A549 (cell line): ENCODE measurements at regions not wholly inside any gene's neighbourhood (a gene's known extent, or its start where the extent isn't known, plus 50 kb on each side); places are given as distances from the start of the nearest gene placed in this dataset.

Source experiments
- ATAC-seq, 2 experiments: fragments of 200-7000 bp in 1 of 2; fragments of >200 bp in 1 of 2; cut with Nextera tagmentation in 1 of 2; cut with Tn5 transposase in 1 of 2; 3 replicates each; pipeline versions ENCODE4 v1.8.0 to v1.9.1; 2018 to 2020; ENCODE audit warnings: mild to moderate bottlenecking in 1 of 2, moderate library complexity in 1 of 2
- CTCF ChIA-PET: fragments of 300-600 bp; sonication (Branson Sonifier 250); formaldehyde crosslinking; extraction: SDS; loops from one replicate; lab custom pipeline; 2021; ENCODE audit warnings: antibody characterized with exemption, inconsistent platforms; lab: Yijun Ruan, JAX
- POLR2A ChIA-PET: fragments of 350-600 bp; formaldehyde crosslinking; extraction: SDS; loops from one replicate; lab custom pipeline; 2021; ENCODE audit warnings: antibody characterized with exemption, inconsistent platforms; lab: Yijun Ruan, JAX
- DNase-seq, 2 experiments: peaks; one replicate each; pipeline versions ENCODE4 v3.0.0 to v3.0.0-alpha.2; 2011 to 2016; ENCODE audit warnings: low read depth in 1 of 2, low spot score in 1 of 2
- FAIRE-seq: peaks from 2 replicates; lab custom pipeline; 2011; peaks lifted over from hg19 to GRCh38; lab: Jason Lieb, UNC
- H3K27ac ChIP-seq, 2 experiments: fragments of >200 bp; sonication (Bioruptor Twin); formaldehyde crosslinking; 3 replicates each; pipeline ENCODE4 v1.5.1; 2016 to 2017
- H3K4me1 ChIP-seq: fragments of >200 bp; sonication (Bioruptor Twin); formaldehyde crosslinking; 3 replicates; pipeline ENCODE4 v1.6.1; 2016
- H3K4me2 ChIP-seq: fragments of >200 bp; sonication (Bioruptor Twin); formaldehyde crosslinking; 3 replicates; pipeline ENCODE4 v1.6.1; 2016
- H3K4me3 ChIP-seq: fragments of >200 bp; sonication (Bioruptor Twin); formaldehyde crosslinking; 3 replicates; pipeline ENCODE4 v1.5.1; 2016
- H3K9me3 ChIP-seq: fragments of >200 bp; sonication (Bioruptor Twin); formaldehyde crosslinking; 3 replicates; pipeline ENCODE4 v1.6.1; 2016
- BHLHE40 ChIP-seq: IDR thresholded peaks from 2 replicates; pipeline ENCODE4 v1.6.1; 2012; ENCODE audit warnings: low read depth, low read length, inconsistent platforms
- CHD4 ChIP-seq: fragments of 200-600 bp; sonication (generic); IDR thresholded peaks from 2 replicates; pipeline ENCODE4 v1.6.1; 2016; ENCODE audit warnings: antibody characterized with exemption, mild to moderate bottlenecking, borderline replicate concordance
- EP300 ChIP-seq, 2 experiments: fragments of >200 bp; sonication (Bioruptor Twin); formaldehyde crosslinking; IDR thresholded peaks; 2 replicates in 1 of 2; 3 replicates in 1 of 2; pipeline ENCODE4 v1.6.1; 2016 to 2017
- ESRRA ChIP-seq: fragments of 150-350 bp; IDR thresholded peaks from 2 replicates; pipeline ENCODE4 v1.6.1; 2014; ENCODE audit warnings: mild to moderate bottlenecking, low read length, borderline replicate concordance
- GATA3 ChIP-seq: IDR thresholded peaks from 2 replicates; pipeline ENCODE4 v1.6.1; 2012; ENCODE audit warnings: borderline replicate concordance
- HDAC2 ChIP-seq: fragments of 200-600 bp; sonication (generic); IDR thresholded peaks from 2 replicates; pipeline ENCODE4 v1.6.1; 2016
- HEYL ChIP-seq: fragments of 250-450 bp; sonication (Bioruptor Pico); IDR thresholded peaks from 2 replicates; pipeline ENCODE4 v1.8.0; 2021; ENCODE audit warnings: mild to moderate bottlenecking, moderate library complexity
- JUN ChIP-seq, 2 experiments: fragments of >200 bp; sonication (Bioruptor Twin); formaldehyde crosslinking; IDR thresholded peaks; 2 replicates in 1 of 2; 3 replicates in 1 of 2; pipeline ENCODE4 v1.6.1; 2016 to 2017
- KDM1A ChIP-seq: fragments of 200-600 bp; sonication (generic); IDR thresholded peaks from 2 replicates; pipeline ENCODE4 v1.6.1; 2016; ENCODE audit warnings: low read depth, mild to moderate bottlenecking
- MAZ ChIP-seq: fragments of 150-350 bp; IDR thresholded peaks from 2 replicates; pipeline ENCODE4 v1.6.1; 2014; ENCODE audit warnings: antibody characterized with exemption, low read depth, low read length, borderline replicate concordance
- NPAS2 ChIP-seq: fragments of 250-450 bp; sonication (Bioruptor Pico); IDR thresholded peaks from 2 replicates; pipeline ENCODE4 v1.8.0; 2022; ENCODE audit warnings: mild to moderate bottlenecking, moderate library complexity, borderline replicate concordance
- NR3C1 ChIP-seq: fragments of >200 bp; sonication (Bioruptor Twin); formaldehyde crosslinking; IDR thresholded peaks from 3 replicates; pipeline ENCODE4 v1.6.1; 2017
- PHF8 ChIP-seq: fragments of 200-600 bp; sonication (generic); IDR thresholded peaks from 2 replicates; pipeline ENCODE4 v1.6.1; 2016; ENCODE audit warnings: low read depth, mild to moderate bottlenecking, antibody characterized with exemption, moderate library complexity, borderline replicate concordance
- POLR2AphosphoS2 ChIP-seq: conservative IDR thresholded peaks from 2 replicates; pipeline ENCODE4 v1.6.1; 2012; ENCODE audit warnings: low read length, improper control_type of control experiment, inconsistent platforms
- RFX5 ChIP-seq: fragments of 450-650 bp; IDR thresholded peaks from 2 replicates; pipeline ENCODE4 v1.7.1; 2014; ENCODE audit warnings: antibody characterized with exemption, mild to moderate bottlenecking, moderate library complexity
- SREBF2 ChIP-seq: fragments of 450-650 bp; IDR thresholded peaks from 2 replicates; pipeline ENCODE4 v1.6.1; 2014; ENCODE audit warnings: mild to moderate bottlenecking, moderate library complexity
- TP53 ChIP-seq: fragments of 250-450 bp; sonication (Bioruptor Pico); IDR thresholded peaks from 2 replicates; pipeline ENCODE4 v1.5.0; 2021; ENCODE audit warnings: mild to moderate bottlenecking, moderate library complexity
- ZC3H11A ChIP-seq: fragments of 450-650 bp; IDR thresholded peaks from 2 replicates; pipeline ENCODE4 v1.6.1; 2014; ENCODE audit warnings: antibody characterized with exemption, mild to moderate bottlenecking
- ZNF302 ChIP-seq: fragments of 250-450 bp; sonication (Bioruptor Pico); IDR thresholded peaks from 2 replicates; pipeline ENCODE4 v1.9.0; 2021; ENCODE audit warnings: inconsistent platforms, mild to moderate bottlenecking, moderate library complexity
- WGBS: methylation state at CpG from one replicate; pipeline ENCODE4 v1.1.6; 2017; ENCODE audit errors: missing lambda C conversion rate; 5-methylcytosine and 5-hydroxymethylcytosine counted together
- TF ChIP-seq, protein P1 (sequence below): fragments of 250-450 bp; sonication (Bioruptor Pico); IDR thresholded peaks from 2 replicates; pipeline ENCODE4 v1.5.0; 2021; ENCODE audit warnings: mild to moderate bottlenecking, moderate library complexity, borderline replicate concordance
- TF ChIP-seq, protein P2 (sequence below): fragments of 200-600 bp; sonication (generic); IDR thresholded peaks from 2 replicates; pipeline ENCODE4 v1.6.1; 2016; ENCODE audit warnings: antibody characterized with exemption, mild to moderate bottlenecking, moderate library complexity
- TF ChIP-seq, protein P3 (sequence below): IDR thresholded peaks from 2 replicates; pipeline ENCODE4 v1.6.1; 2012
- TF ChIP-seq, protein P4 (sequence below): IDR thresholded peaks from 2 replicates; pipeline ENCODE4 v1.6.1; 2012
- TF ChIP-seq, protein P5 (sequence below): fragments of >200 bp; sonication (Bioruptor Twin); formaldehyde crosslinking; IDR thresholded peaks from 2 replicates; pipeline ENCODE4 v1.6.1; 2016
- TF ChIP-seq, protein P6 (sequence below): fragments of 150-350 bp; IDR thresholded peaks from 2 replicates; pipeline ENCODE4 v1.6.1; 2014; ENCODE audit warnings: low read depth, mild to moderate bottlenecking, low read length

DNA sequence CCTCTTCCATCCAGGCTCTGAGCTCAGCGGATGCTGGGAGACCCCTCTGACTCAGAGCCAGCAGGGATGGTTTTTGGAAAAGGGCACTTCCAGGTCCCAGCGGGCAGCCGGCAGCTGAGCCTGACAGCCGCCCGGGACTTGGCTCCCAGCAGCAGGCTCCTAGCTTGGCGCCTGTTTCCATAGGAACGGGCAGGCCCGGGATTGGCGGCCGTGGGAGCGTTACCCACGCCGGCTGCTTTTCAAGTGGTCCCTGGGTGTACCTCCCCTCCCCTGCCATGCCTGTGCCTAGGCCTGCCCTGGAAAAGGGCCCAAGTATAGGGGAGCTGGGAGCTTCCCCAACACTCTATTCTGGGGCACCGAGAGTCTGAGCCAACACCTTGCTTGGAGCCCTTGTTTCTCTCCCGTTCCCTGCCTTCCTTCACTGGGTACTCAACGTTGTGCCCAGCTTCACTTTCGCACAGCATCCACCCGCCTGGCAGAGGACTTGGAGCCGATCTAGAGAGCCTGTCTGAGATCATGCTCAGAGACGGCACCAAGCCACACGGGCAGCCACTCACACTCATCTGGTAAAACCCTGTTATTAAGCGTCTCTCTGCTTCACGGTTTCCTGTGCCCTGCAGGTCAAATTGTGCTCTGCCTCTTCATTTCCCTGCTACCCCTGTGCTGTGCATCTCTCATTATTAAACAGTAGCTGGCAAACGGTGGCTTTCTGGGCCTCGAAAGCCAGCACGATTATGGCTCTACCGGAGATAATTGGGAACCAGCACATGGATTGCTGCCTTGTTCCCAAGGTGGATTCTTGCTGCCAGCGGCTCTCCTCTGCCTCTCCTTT lies 521.5 kb downstream of the BCOR start:
- 79% methylated on average over 18 of the region's 28 CpGs for WGBS
- Histone ChIP-seq H3K4me3 (no peak overlapping the region), H3K27ac (no peak overlapping the region), H3K4me1 (0 out of 3 replicates have a peak, but pooled peaks cover 4% of the 10 kb centered on the region)
- CTCF ChIA-PET: interaction anchor here (1.3 kb wide), 1 partner anchor 10 kb away, joined by 3 read pairs; no protein-coding TSS in a partner anchor
- TF ChIP-seq NR3C1: no peak
- no peak for TF ChIP-seq HEYL (CRISPR knock-in tag)
- no peak for TF ChIP-seq JUN (IDR thresholded peaks at IDR 0.05)
- no peak for TF ChIP-seq SREBF2
- no peak for TF ChIP-seq TP53 (CRISPR knock-in tag)
- no peak for TF ChIP-seq ZC3H11A
- no peak for TF ChIP-seq EP300 (IDR thresholded peaks at IDR 0.05)
- no peak for TF ChIP-seq BHLHE40
- no peak for TF ChIP-seq MAZ
- no peak for TF ChIP-seq CHD4
- TF ChIP-seq, protein P1, sequence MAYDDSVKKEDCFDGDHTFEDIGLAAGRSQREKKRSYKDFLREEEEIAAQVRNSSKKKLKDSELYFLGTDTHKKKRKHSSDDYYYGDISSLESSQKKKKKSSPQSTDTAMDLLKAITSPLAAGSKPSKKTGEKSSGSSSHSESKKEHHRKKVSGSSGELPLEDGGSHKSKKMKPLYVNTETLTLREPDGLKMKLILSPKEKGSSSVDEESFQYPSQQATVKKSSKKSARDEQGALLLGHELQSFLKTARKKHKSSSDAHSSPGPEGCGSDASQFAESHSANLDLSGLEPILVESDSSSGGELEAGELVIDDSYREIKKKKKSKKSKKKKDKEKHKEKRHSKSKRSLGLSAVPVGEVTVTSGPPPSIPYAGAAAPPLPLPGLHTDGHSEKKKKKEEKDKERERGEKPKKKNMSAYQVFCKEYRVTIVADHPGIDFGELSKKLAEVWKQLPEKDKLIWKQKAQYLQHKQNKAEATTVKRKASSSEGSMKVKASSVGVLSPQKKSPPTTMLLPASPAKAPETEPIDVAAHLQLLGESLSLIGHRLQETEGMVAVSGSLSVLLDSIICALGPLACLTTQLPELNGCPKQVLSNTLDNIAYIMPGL: no peak
- TF ChIP-seq, all 56 proteins: peak for 0
- Histone ChIP-seq H3K9me3 (no peaks in the 10 kb centered on the region), H3K4me2 (no peak overlapping the region)
- ATAC-seq: no peak
- POLR2A ChIA-PET: no interaction called here
- FAIRE-seq: no peak
- no peak for DNase-seq

DNA sequence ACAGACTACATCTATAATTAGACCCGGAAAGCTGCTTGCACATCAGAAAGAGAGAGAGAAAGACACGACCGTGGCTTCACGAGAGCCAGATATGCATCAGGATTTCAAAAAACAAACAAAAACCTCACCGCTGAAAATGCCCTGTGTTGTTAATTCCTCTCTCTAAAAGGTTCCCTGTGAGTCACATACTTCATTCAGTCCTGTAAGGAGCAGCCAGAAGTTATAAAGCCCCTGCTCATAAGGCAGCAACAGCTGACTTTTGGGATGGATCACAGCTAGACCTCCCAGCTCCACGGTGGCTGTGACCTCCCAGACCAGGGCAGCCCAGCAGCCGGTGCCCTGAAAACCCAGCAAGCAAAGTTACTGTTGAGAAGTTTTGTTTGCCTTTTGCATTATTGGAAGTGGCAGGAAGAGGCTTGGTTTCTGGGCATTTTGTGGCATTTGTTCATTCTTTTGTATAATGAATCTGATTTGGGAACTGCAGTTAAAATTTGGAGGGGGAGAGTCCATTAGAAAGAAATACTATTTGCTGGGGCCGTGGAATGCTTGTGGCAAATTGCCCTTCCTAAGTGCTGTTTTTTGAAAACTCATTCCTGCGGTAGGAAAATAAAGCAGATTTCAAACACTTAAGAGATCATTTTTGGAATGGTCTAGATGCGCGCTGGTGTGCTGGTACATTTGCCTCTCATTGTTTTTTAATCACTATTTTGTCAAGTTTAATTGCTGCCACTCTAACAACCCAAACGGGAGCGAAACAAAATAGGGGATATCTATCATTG lies 520.4 kb downstream of the BCOR start:
- POLR2A ChIA-PET: no interaction called here
- Histone ChIP-seq H3K4me2 (no peak overlapping the region), H3K4me3 (no peak overlapping the region), H3K4me1 (0 out of 3 replicates have a peak, but pooled peaks cover 4% of the 10 kb centered on the region), H3K9me3 (no peaks in the 10 kb centered on the region), H3K27ac (no peak overlapping the region)
- WGBS: 46% methylated on average over 13 of the region's 13 CpGs
- FAIRE-seq (no peak), DNase-seq (no peak)
- CTCF ChIA-PET: no interaction called here
- TF ChIP-seq, protein P2, sequence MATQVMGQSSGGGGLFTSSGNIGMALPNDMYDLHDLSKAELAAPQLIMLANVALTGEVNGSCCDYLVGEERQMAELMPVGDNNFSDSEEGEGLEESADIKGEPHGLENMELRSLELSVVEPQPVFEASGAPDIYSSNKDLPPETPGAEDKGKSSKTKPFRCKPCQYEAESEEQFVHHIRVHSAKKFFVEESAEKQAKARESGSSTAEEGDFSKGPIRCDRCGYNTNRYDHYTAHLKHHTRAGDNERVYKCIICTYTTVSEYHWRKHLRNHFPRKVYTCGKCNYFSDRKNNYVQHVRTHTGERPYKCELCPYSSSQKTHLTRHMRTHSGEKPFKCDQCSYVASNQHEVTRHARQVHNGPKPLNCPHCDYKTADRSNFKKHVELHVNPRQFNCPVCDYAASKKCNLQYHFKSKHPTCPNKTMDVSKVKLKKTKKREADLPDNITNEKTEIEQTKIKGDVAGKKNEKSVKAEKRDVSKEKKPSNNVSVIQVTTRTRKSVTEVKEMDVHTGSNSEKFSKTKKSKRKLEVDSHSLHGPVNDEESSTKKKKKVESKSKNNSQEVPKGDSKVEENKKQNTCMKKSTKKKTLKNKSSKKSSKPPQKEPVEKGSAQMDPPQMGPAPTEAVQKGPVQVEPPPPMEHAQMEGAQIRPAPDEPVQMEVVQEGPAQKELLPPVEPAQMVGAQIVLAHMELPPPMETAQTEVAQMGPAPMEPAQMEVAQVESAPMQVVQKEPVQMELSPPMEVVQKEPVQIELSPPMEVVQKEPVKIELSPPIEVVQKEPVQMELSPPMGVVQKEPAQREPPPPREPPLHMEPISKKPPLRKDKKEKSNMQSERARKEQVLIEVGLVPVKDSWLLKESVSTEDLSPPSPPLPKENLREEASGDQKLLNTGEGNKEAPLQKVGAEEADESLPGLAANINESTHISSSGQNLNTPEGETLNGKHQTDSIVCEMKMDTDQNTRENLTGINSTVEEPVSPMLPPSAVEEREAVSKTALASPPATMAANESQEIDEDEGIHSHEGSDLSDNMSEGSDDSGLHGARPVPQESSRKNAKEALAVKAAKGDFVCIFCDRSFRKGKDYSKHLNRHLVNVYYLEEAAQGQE: no peak
- TF ChIP-seq SREBF2 (no peak), GATA3 (no peak), KDM1A (no peak), TP53 (CRISPR knock-in tag) (no peak), PHF8 (no peak), NPAS2 (CRISPR knock-in tag) (no peak), ZNF302 (no peak), HDAC2 (no peak), POLR2AphosphoS2 (no peak), RFX5 (no peak), ESRRA (no peak)
- TF ChIP-seq, protein P3, sequence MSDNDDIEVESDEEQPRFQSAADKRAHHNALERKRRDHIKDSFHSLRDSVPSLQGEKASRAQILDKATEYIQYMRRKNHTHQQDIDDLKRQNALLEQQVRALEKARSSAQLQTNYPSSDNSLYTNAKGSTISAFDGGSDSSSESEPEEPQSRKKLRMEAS: no peak
- TF ChIP-seq, protein P4, sequence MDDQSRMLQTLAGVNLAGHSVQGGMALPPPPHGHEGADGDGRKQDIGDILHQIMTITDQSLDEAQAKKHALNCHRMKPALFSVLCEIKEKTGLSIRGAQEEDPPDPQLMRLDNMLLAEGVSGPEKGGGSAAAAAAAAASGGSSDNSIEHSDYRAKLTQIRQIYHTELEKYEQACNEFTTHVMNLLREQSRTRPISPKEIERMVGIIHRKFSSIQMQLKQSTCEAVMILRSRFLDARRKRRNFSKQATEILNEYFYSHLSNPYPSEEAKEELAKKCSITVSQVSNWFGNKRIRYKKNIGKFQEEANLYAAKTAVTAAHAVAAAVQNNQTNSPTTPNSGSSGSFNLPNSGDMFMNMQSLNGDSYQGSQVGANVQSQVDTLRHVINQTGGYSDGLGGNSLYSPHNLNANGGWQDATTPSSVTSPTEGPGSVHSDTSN: no peak
- TF ChIP-seq, protein P5, sequence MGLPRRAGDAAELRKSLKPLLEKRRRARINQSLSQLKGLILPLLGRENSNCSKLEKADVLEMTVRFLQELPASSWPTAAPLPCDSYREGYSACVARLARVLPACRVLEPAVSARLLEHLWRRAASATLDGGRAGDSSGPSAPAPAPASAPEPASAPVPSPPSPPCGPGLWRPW: no peak
- TF ChIP-seq, protein P6, sequence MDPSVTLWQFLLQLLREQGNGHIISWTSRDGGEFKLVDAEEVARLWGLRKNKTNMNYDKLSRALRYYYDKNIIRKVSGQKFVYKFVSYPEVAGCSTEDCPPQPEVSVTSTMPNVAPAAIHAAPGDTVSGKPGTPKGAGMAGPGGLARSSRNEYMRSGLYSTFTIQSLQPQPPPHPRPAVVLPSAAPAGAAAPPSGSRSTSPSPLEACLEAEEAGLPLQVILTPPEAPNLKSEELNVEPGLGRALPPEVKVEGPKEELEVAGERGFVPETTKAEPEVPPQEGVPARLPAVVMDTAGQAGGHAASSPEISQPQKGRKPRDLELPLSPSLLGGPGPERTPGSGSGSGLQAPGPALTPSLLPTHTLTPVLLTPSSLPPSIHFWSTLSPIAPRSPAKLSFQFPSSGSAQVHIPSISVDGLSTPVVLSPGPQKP: no peak
- TF ChIP-seq, all 56 proteins: peak for 0
- ATAC-seq: no peak
